Transverse colon (tissue), 3 donors: ENCODE measurements at regions not wholly inside any gene's neighbourhood (a gene's known extent, or its start where the extent isn't known, plus 50 kb on each side); places are given as distances from the start of the nearest gene placed in this dataset.

Source experiments
- EP300 ChIP-seq: sonication (generic); formaldehyde crosslinking; IDR thresholded peaks from one replicate; pipeline ENCODE4 v1.6.1; 2017; ENCODE audit warnings: antibody characterized with exemption, low read depth
- POLR2A ChIP-seq: fragments of 450-650 bp; IDR thresholded peaks from one replicate; pipeline ENCODE4 v1.6.1; 2016; ENCODE audit warnings: antibody characterized with exemption, mild to moderate bottlenecking, moderate library complexity
- TF ChIP-seq, protein P1 (sequence below), 5 experiments: fragments of 200-600 bp in 3 of 5; fragments of 450-650 bp in 2 of 5; sonication (generic) in 3 of 5; IDR thresholded peaks; 1 replicate in 2 of 5; 2 replicates in 3 of 5; pipeline ENCODE4 v1.5.1; 2016 to 2017; ENCODE audit warnings: antibody characterized with exemption in 5 of 5, inconsistent platforms in 3 of 5, mild to moderate bottlenecking in 2 of 5, moderate library complexity in 1 of 5

DNA sequence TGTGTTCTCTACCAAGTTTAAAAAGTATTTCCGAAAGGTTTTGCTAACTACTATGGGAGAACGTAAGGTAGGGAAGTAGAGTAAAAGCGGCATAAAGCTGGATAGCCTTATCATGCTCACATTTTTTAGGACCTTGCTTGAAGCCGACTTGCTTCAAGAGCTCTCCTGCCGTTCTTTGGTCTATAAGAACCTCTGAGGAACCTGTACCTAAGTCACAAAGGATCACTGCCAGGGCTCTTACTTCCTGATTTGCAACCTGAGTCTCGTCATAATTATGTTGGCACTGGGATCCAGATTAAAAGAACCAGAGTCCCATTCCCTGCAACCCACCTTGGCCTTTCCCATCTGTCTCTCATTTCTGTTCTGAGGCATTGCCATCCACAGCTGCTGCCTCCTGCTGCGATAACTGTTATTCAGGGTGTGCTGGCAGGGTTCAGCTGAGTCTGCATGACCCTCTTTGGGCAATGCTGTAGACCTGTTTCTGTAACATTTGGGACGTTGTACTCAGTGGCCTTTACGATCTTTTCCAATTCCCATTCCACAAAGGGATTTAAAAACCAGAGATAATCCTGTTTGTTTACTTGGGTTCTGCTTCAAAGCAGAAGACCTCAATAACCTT is 131.0 kb upstream of the UMPS start:
- TF ChIP-seq, protein P1, sequence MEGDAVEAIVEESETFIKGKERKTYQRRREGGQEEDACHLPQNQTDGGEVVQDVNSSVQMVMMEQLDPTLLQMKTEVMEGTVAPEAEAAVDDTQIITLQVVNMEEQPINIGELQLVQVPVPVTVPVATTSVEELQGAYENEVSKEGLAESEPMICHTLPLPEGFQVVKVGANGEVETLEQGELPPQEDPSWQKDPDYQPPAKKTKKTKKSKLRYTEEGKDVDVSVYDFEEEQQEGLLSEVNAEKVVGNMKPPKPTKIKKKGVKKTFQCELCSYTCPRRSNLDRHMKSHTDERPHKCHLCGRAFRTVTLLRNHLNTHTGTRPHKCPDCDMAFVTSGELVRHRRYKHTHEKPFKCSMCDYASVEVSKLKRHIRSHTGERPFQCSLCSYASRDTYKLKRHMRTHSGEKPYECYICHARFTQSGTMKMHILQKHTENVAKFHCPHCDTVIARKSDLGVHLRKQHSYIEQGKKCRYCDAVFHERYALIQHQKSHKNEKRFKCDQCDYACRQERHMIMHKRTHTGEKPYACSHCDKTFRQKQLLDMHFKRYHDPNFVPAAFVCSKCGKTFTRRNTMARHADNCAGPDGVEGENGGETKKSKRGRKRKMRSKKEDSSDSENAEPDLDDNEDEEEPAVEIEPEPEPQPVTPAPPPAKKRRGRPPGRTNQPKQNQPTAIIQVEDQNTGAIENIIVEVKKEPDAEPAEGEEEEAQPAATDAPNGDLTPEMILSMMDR (IDR thresholded peaks at IDR 0.05) = no peak
- TF ChIP-seq POLR2A (no peak), EP300 (no peak)
